HCT116 (cell line): ENCODE measurements at regions not wholly inside any gene's neighbourhood (a gene's known extent, or its start where the extent isn't known, plus 50 kb on each side); places are given as distances from the start of the nearest gene placed in this dataset.

Source experiments
- ATAC-seq: fragments of 200-7000 bp; cut with Tn5 transposase; 2 replicates; pipeline ENCODE4 v1.9.1; 2020; ENCODE audit warnings: mild to moderate bottlenecking, moderate library complexity
- BruUV-seq: library from RNA; stranded (reverse); fragments of 400-500 nt; replicated peaks from 2 replicates; lab custom pipeline; 2021; lab: Mats Ljungman, UMichigan
- CTCF ChIA-PET: fragments of 300-600 bp; sonication (Branson Sonifier 250); formaldehyde crosslinking; loops from one replicate; lab custom pipeline; 2021; ENCODE audit warnings: antibody characterized with exemption; lab: Charles Lee
- POLR2A ChIA-PET: fragments of 300-600, 350-600 bp; sonication (Branson Sonifier 250); formaldehyde crosslinking; loops from one replicate; lab custom pipeline; 2021; ENCODE audit warnings: antibody characterized with exemption; lab: Charles Lee
- RAD21 ChIA-PET, 2 experiments: fragments of 300-600 bp; sonication (Branson Sonifier 250); formaldehyde crosslinking; loops; one replicate each; lab custom pipeline; 2023; ENCODE audit warnings: low total read pairs in 2 of 2; ENCODE audit not compliant: uncharacterized antibody in 2 of 2, unreplicated experiment in 2 of 2, low non-redundant PET in 1 of 2; lab: Charles Lee
- DNase-seq: peaks from one replicate; pipeline ENCODE4 v3.0.0-alpha.2; 2010; ENCODE audit warnings: low read depth, low spot score
- H2AFZ ChIP-seq: fragments of 200-600 bp; shearing (Covaris generic), sonication (generic); 2 replicates; pipeline ENCODE4 v1.6.1; 2017; ENCODE audit warnings: low read depth, mixed run types, mixed read lengths, antibody characterized with exemption, low read length; ENCODE audit not compliant: poor library complexity, severe bottlenecking
- H3K27ac ChIP-seq: 2 replicates; pipeline ENCODE4 v1.5.1; 2012; ENCODE audit warnings: low read depth, low read length
- H3K27me3 ChIP-seq: fragments of 200-600 bp; sonication (generic); 2 replicates; pipeline ENCODE4 v1.6.1; 2016; ENCODE audit warnings: mixed run types, low read length, mixed read lengths; ENCODE audit not compliant: insufficient read depth
- H3K36me3 ChIP-seq, 2 experiments: fragments of 200-500 bp in 1 of 2; fragments of 200-600 bp in 1 of 2; sonication (Bioruptor generic) in 1 of 2; sonication (generic) in 1 of 2; 2 replicates each; pipeline versions ENCODE4 v1.5.1 to v1.6.1; 2014 to 2016; ENCODE audit warnings: low read length in 2 of 2, inconsistent platforms in 1 of 2, mixed read lengths in 1 of 2, mixed run types in 1 of 2; ENCODE audit not compliant: insufficient read depth in 2 of 2, control insufficient read depth in 1 of 2
- H3K4me1 ChIP-seq, 2 experiments: fragments of 200-600 bp in 1 of 2; sonication (generic) in 1 of 2; 2 replicates each; pipeline versions ENCODE4 v1.5.1 to v1.6.1; 2012 to 2017; ENCODE audit warnings: low read length in 2 of 2, inconsistent platforms in 1 of 2, mild to moderate bottlenecking in 1 of 2, mixed read lengths in 1 of 2, mixed run types in 1 of 2, moderate library complexity in 1 of 2; ENCODE audit not compliant: insufficient read depth in 2 of 2, control insufficient read depth in 1 of 2
- H3K4me2 ChIP-seq: fragments of 200-600 bp; sonication (generic); 2 replicates; pipeline ENCODE4 v1.6.1; 2017; ENCODE audit warnings: mixed run types, low read length, mixed read lengths
- H3K4me3 ChIP-seq, 2 experiments: fragments of 200-600 bp in 1 of 2; sonication (generic) in 1 of 2; replicated peaks in 1 of 2; 2 replicates each; pipeline ENCODE4 v1.5.1; 2011 to 2016; ENCODE audit warnings: low read length in 2 of 2, control low read depth in 1 of 2, low read depth in 1 of 2, mild to moderate bottlenecking in 1 of 2, mixed read lengths in 1 of 2, mixed run types in 1 of 2
- H3K79me2 ChIP-seq: fragments of 200-600 bp; sonication (generic); 2 replicates; pipeline ENCODE4 v1.6.1; 2017; ENCODE audit warnings: mild to moderate bottlenecking, mixed run types, low read length, moderate library complexity, mixed read lengths; ENCODE audit not compliant: insufficient read depth
- H3K9ac ChIP-seq: fragments of 200-600 bp; sonication (generic); 2 replicates; pipeline ENCODE4 v1.6.1; 2016; ENCODE audit warnings: low read length, mixed read lengths
- H3K9me2 ChIP-seq: fragments of 200-600 bp; sonication (generic), shearing (Covaris generic); 2 replicates; pipeline ENCODE4 v1.6.1; 2017; ENCODE audit warnings: mixed run types, mild to moderate bottlenecking, moderate library complexity; ENCODE audit not compliant: insufficient read depth
- H3K9me3 ChIP-seq, 2 experiments: fragments of 200-500 bp in 1 of 2; fragments of 200-600 bp in 1 of 2; sonication (Bioruptor generic) in 1 of 2; sonication (generic) in 1 of 2; 2 replicates each; pipeline ENCODE4 v1.6.1; 2014 to 2017; ENCODE audit warnings: low read length in 2 of 2, mixed read lengths in 2 of 2, inconsistent platforms in 1 of 2, low read depth in 1 of 2, mild to moderate bottlenecking in 1 of 2, mixed run types in 1 of 2, moderate library complexity in 1 of 2; ENCODE audit not compliant: control insufficient read depth in 1 of 2, insufficient read depth in 1 of 2
- H4K20me1 ChIP-seq: fragments of 200-600 bp; sonication (generic), shearing (Covaris generic); 2 replicates; pipeline ENCODE4 v1.6.1; 2017; ENCODE audit warnings: mixed run types, mild to moderate bottlenecking, moderate library complexity; ENCODE audit not compliant: insufficient read depth
- CEBPB ChIP-seq: IDR thresholded peaks from 2 replicates; pipeline ENCODE4 v1.6.1; 2012; ENCODE audit warnings: low read depth
- EZH2phosphoT487 ChIP-seq: fragments of 200-600 bp; IDR thresholded peaks from 2 replicates; pipeline ENCODE4 v1.6.1; 2018; ENCODE audit warnings: antibody characterized with exemption, borderline replicate concordance
- FOSL1 ChIP-seq: IDR thresholded peaks from 2 replicates; pipeline ENCODE4 v1.6.1; 2012; ENCODE audit warnings: low read depth
- RAD21 ChIP-seq: IDR thresholded peaks from 2 replicates; pipeline ENCODE4 v1.6.1; 2012; ENCODE audit warnings: low read depth, mild to moderate bottlenecking
- SP1 ChIP-seq: IDR thresholded peaks from 2 replicates; pipeline ENCODE4 v1.6.1; 2012; ENCODE audit warnings: low read depth
- intact Hi-C: fragments of 100-400 bp; cut with micrococcal nuclease; formaldehyde crosslinking; loops from 2 replicates; pipeline ENCODE4 v1.10.0; 2022
- TF ChIP-seq, protein P1 (sequence below): IDR thresholded peaks from 2 replicates; pipeline ENCODE4 v1.6.1; 2012
- TF ChIP-seq, protein P2 (sequence below): IDR thresholded peaks from 2 replicates; pipeline ENCODE4 v1.6.1; 2011; ENCODE audit warnings: mild to moderate bottlenecking, low read length, moderate library complexity; ENCODE audit not compliant: insufficient replicate concordance; ENCODE audit errors: extremely low read depth
- TF ChIP-seq, protein P3 (sequence below), 3 experiments: fragments of 200-600 bp in 1 of 3; sonication (generic) in 1 of 3; IDR thresholded peaks in 2 of 3; conservative IDR thresholded peaks in 1 of 3; 2 replicates each; pipeline ENCODE4 v1.5.1; 2012 to 2017; ENCODE audit warnings: low read depth in 2 of 3, low read length in 2 of 3, antibody characterized with exemption in 1 of 3, borderline replicate concordance in 1 of 3, control low read depth in 1 of 3, mild to moderate bottlenecking in 1 of 3, mixed read lengths in 1 of 3, mixed run types in 1 of 3, moderate library complexity in 1 of 3; ENCODE audit not compliant: insufficient read depth in 1 of 3
- TF ChIP-seq, protein P4 (sequence below): IDR thresholded peaks from 2 replicates; pipeline ENCODE4 v1.6.1; 2012; ENCODE audit warnings: low read depth

DNA sequence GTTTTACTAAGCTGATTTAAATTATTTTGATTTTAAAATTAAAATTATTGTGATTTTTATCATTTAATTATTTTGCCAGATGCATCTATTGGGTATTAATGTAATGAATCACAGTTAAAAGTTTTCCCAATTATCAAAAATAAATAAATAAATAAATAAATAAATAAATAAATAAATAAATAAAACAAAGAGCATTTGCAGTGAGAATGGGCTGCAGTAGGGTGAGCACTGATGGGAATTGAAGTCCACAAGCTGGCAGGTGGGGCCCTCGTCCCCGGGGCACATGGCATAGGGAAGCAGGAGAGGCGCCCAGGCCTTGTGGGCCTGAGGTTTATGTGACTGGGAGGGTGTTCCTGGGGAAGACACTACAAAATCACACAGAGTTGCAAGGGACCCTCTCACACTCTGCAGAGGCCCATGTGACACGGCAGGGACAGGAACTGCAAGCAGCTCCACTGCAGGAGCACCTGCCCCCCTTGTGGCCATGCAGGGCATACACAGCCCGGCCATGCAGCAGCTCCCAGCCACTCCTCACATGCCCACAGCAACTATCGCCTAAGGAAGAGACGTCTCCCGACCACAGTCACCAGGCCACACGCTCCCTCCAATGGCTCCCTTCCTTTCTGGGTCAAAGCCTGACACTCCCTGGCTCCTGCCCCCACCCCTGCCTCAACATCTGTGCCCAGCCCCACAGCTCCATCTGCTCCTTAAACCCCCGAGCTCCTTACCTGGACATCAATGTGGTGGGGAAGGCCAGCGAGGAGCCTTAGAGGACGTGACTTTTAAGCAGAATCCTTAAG lies 256.3 kb upstream of the SFSWAP start:
- Histone ChIP-seq H3K36me3 (no peaks in the 10 kb centered on the region), H3K27me3 (0 out of 2 replicates have a peak, but pooled peaks cover 5% of the 10 kb centered on the region), H3K9me3 (no peaks in the 10 kb centered on the region), H4K20me1 (no peaks in the 10 kb centered on the region), H3K9me2 (no peaks in the 10 kb centered on the region), H3K4me2 (peak overlapping the region; percentile 40), H3K4me3 (no peak overlapping the region), H3K79me2 (no peaks in the 10 kb centered on the region), H3K9ac (no peak overlapping the region), H2AFZ (peak overlapping the region; percentile 74), H3K4me1 (peaks cover 2 to 13% of the 10 kb centered on the region in 2 experiments; a peak in 2 of 4 replicates), H3K27ac (no peak overlapping the region; the same call in 1 of the 2 replicates)
- TF ChIP-seq, protein P1, sequence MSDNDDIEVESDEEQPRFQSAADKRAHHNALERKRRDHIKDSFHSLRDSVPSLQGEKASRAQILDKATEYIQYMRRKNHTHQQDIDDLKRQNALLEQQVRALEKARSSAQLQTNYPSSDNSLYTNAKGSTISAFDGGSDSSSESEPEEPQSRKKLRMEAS = peak; percentile 67; the same call in 1 of the 2 replicates
- TF ChIP-seq RAD21 (peak; percentile 84), CEBPB (no peak), SP1 (no peak), EZH2phosphoT487 (no peak), FOSL1 (no peak)
- TF ChIP-seq, protein P2, sequence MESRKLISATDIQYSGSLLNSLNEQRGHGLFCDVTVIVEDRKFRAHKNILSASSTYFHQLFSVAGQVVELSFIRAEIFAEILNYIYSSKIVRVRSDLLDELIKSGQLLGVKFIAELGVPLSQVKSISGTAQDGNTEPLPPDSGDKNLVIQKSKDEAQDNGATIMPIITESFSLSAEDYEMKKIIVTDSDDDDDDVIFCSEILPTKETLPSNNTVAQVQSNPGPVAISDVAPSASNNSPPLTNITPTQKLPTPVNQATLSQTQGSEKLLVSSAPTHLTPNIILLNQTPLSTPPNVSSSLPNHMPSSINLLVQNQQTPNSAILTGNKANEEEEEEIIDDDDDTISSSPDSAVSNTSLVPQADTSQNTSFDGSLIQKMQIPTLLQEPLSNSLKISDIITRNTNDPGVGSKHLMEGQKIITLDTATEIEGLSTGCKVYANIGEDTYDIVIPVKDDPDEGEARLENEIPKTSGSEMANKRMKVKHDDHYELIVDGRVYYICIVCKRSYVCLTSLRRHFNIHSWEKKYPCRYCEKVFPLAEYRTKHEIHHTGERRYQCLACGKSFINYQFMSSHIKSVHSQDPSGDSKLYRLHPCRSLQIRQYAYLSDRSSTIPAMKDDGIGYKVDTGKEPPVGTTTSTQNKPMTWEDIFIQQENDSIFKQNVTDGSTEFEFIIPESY = no peak
- TF ChIP-seq, protein P3, sequence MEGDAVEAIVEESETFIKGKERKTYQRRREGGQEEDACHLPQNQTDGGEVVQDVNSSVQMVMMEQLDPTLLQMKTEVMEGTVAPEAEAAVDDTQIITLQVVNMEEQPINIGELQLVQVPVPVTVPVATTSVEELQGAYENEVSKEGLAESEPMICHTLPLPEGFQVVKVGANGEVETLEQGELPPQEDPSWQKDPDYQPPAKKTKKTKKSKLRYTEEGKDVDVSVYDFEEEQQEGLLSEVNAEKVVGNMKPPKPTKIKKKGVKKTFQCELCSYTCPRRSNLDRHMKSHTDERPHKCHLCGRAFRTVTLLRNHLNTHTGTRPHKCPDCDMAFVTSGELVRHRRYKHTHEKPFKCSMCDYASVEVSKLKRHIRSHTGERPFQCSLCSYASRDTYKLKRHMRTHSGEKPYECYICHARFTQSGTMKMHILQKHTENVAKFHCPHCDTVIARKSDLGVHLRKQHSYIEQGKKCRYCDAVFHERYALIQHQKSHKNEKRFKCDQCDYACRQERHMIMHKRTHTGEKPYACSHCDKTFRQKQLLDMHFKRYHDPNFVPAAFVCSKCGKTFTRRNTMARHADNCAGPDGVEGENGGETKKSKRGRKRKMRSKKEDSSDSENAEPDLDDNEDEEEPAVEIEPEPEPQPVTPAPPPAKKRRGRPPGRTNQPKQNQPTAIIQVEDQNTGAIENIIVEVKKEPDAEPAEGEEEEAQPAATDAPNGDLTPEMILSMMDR (IDR thresholded peaks at IDR 0.05 in 2 of 3, conservative IDR thresholded peaks at IDR 0.05 in 1 of 3; ENCODE audit: borderline replicate concordance in 1 of 3, insufficient read depth in 1 of 3, low read depth in 2 of 3, low read length in 2 of 3) = peak; percentile 75 to 91 (median 82)
- TF ChIP-seq, protein P4, sequence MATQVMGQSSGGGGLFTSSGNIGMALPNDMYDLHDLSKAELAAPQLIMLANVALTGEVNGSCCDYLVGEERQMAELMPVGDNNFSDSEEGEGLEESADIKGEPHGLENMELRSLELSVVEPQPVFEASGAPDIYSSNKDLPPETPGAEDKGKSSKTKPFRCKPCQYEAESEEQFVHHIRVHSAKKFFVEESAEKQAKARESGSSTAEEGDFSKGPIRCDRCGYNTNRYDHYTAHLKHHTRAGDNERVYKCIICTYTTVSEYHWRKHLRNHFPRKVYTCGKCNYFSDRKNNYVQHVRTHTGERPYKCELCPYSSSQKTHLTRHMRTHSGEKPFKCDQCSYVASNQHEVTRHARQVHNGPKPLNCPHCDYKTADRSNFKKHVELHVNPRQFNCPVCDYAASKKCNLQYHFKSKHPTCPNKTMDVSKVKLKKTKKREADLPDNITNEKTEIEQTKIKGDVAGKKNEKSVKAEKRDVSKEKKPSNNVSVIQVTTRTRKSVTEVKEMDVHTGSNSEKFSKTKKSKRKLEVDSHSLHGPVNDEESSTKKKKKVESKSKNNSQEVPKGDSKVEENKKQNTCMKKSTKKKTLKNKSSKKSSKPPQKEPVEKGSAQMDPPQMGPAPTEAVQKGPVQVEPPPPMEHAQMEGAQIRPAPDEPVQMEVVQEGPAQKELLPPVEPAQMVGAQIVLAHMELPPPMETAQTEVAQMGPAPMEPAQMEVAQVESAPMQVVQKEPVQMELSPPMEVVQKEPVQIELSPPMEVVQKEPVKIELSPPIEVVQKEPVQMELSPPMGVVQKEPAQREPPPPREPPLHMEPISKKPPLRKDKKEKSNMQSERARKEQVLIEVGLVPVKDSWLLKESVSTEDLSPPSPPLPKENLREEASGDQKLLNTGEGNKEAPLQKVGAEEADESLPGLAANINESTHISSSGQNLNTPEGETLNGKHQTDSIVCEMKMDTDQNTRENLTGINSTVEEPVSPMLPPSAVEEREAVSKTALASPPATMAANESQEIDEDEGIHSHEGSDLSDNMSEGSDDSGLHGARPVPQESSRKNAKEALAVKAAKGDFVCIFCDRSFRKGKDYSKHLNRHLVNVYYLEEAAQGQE = no peak
- ChIA-PET POLR2A (interaction anchor here (1.0 kb wide), 1 partner anchor 342 kb away, joined by 3 read pairs; no protein-coding TSS in a partner anchor), RAD21 (interaction anchor here (0.6 to 1.7 kb wide), 10 partner anchors 9 to 410 kb away, joined by 3 to 10 read pairs (median 6); no protein-coding TSS in a partner anchor), CTCF (interaction anchor here (0.7 to 2.2 kb wide), 20 partner anchors 9 to 538 kb away, joined by 3 to 43 read pairs (median 4); no protein-coding TSS in a partner anchor)
- intact Hi-C loops = loop anchor here (1.0 to 5.0 kb wide), 4 partner anchors 350 to 692 kb away; no protein-coding TSS in a partner anchor
- peak; percentile 98 for ATAC-seq
- peak; percentile 76 for DNase-seq
- no TSS peak for BruUV-seq
